Activated CD4-positive, alpha-beta T cell treated with anti-CD3 and anti-CD28 coated beads, Interleukin-2, Interleukin-6, amounts not matched to agents 100 ng/mL and 50 ng/mL, durations not matched to agents 16 hours and 8 hours (primary cell): ENCODE measurements at regions not wholly inside any gene's neighbourhood (a gene's known extent, or its start where the extent isn't known, plus 50 kb on each side); places are given as distances from the start of the nearest gene placed in this dataset.

Source experiments
- DNase-seq: peaks from one replicate; pipeline ENCODE4 v3.0.0-alpha.2; 2020

DNA sequence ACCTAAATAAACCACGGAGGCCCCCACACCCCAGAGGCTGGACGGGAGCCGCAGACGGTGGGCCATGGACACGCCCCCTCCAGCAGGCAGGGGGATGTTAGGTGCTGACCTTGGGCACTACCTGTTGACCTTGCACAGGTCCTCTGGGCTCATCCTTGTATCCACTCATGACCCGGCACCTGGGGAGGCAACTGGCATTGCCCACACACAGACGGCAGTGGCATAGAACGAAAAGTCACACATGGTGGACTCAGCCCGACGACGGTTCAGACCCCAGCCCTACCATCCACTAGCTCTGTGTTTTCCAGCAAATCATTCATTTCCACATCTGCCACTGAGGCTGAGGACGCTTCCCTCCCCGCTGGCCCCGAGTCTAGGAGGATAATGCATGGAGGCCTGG lies 247.7 kb upstream of the PPP2R2D start:
- DNase-seq, result no peak

DNA sequence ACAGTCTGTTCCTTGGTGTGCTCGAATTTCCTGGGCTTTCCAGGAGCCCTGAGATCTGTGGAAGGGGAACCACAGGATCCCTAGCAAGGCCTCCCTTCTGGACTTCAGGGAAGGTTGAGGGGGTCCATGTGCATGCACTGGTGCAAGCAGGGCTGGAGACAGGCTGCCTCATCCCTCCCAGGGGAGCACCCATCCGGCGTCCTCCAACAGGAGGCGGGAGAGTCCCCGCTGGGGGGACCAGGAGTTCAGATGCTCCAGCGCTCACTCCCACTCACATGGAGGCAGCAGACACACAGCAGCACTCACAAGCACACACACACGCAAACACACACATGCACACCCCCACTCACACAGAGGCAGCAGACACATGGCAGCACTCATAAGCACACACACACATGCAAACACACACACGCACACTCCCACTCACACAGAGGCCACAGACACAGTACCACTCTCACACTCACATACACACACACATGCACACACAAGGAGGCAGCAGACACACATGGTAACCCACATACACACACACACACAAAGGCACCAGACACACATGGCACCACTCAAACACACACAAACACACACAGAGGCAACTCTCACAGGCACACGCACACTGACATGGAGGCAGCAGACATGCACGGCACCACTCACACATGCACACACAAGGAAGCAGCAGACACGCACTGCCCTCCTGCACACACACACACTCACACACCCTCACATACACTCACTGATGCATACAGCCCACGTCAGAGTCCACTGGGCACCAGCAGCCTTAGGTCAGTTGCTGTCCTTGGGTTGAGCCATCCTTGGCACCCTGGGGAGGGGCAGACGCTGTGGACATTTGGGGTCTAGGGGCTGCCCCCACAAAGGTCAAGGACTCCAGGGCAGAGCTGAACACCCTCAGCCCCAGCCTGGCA lies 247.0 kb upstream of the PPP2R2D start:
- DNase-seq, result no peak

DNA sequence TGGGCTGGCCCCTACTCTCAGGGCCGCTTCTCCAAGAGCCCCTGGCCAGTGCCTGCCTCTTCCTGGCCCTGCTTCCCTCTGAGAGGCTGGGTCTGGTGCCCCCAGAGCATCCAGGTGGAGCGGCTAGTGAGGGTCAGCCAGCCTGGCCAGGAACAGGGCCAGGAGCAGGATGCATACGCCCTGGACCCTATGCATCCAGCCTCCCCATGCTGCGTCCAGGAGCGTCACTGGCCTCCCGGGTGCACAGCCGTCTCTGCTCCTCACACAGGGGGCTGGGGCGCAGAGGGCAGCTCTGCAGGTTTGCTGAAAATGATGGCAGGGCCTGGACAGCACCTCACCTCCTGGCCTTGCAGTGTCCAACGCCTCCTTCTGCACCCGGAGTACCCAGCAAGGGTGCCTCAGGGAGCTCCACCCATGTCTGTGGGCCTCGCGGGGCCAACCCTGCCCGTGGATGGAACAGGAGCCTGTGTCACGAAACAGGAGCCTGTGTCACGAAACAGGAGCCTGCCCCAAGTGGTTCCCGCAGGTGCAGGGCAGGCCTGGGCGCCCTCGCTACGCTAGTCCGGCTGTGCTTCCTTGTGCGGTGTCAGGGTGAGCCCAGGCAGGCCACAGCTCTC lies 246.2 kb upstream of the PPP2R2D start:
- DNase-seq, result no peak

- DNase-seq, result no peak
Observed at GRCh38 chr10:131655101-131655849, 245.5 kb upstream of the PPP2R2D start.

GRCh38 chr10:131656009-131656408 lies 244.8 kb upstream of the PPP2R2D start:
- DNase-seq, result no peak

GRCh38 chr10:131656431-131656841 lies 244.4 kb upstream of the PPP2R2D start:
- no peak for DNase-seq

DNA sequence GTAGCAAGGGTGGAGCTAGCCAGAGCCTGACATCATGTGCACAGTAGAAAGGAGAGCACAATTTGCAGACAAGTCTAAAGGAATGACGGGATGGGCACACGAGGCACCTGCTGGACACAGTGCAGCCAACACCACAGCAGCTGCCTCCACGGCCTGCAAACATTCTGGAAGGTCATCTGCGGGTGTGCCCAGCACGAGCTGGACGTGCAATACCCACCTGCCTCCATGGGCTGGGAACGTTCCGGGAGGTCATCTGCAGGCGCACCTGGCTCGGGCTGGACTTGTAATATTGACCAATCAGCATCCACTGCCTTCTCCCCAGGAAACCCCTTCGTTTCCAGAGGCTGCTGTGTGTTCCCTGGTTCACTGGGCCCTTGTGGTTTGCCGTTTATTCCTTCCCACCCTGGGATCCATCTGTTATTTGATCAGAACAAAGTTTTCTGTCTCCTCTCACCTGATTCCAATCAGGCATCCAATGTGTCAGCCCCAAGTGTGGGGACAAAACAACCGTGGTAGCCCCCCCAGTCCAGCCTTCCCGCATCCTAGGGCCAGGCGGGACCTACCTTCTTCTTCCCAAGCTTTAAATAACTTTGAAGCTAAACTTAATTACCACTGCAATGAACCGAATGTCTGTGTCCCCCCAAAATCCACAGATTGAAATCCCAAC lies 243.4 kb upstream of the PPP2R2D start:
- no peak for DNase-seq

DNA sequence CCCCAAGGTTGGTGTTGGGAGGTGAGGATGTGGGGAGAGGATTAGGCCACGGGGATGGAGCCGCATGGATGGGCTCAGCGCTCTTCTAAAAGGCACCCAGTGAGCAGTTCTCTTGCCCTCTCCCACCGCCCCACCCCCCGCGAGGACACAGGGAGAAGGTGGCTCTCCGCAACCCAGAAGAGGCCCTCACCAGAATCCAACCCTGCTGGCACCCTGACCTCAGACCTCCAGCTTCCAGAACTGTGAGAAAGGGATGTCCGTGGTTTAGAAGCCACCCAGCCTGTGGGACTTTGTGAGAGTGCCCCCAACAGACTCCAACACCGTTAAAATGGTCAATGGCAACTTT lies 242.8 kb upstream of the PPP2R2D start:
- no peak for DNase-seq

- DNase-seq, result no peak
Observed at GRCh38 chr10:131658476-131659110, 242.2 kb upstream of the PPP2R2D start.

DNA sequence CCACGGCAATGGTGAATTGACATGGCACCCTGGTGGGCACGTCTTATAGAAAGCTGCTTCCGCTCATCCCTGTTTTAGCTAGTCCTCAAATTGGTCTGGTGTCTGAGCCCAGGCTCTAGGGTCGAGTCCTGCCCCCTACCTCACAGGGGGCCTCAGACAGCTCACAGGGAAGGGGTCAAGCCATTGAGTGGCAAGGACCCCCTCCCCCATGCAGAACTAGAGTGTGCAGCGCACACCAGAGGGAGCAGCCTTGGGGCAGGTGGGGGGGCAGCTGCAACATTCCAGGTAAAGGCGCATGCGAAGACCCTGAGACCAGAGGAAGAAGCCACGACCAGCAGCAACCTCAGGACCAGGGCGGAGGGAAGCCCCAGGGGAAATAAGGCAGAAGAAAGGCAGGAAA lies 240.4 kb upstream of the PPP2R2D start:
- no peak for DNase-seq

- no peak for DNase-seq
Observed at GRCh38 chr10:131662851-131663250, 238.0 kb upstream of the PPP2R2D start.

GRCh38 chr10:131663351-131663750 lies 237.5 kb upstream of the PPP2R2D start:
- no peak for DNase-seq

GRCh38 chr10:131666091-131666490 lies 234.7 kb upstream of the PPP2R2D start:
- no peak for DNase-seq

GRCh38 chr10:131667047-131667446 lies 233.8 kb upstream of the PPP2R2D start:
- DNase-seq, result no peak

DNA sequence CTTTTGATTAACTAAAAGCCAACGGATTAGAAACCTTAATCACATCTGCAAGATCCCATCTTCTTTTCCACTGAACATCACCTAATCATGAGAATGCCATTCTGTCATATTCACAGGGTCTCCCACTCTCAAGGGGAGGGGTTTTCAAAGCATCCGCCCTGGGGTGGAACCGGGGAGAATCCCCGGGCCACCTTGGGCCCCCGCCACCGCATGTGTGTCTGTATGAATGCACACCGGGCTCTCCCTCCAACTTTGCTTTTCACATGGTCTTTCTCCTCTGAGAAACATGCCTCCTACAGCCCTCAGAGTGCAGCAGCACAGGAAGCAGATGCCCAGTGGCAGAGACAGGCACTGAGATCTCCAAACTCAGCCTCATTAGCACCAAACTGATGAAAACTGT lies 233.2 kb upstream of the PPP2R2D start:
- no peak for DNase-seq

DNA sequence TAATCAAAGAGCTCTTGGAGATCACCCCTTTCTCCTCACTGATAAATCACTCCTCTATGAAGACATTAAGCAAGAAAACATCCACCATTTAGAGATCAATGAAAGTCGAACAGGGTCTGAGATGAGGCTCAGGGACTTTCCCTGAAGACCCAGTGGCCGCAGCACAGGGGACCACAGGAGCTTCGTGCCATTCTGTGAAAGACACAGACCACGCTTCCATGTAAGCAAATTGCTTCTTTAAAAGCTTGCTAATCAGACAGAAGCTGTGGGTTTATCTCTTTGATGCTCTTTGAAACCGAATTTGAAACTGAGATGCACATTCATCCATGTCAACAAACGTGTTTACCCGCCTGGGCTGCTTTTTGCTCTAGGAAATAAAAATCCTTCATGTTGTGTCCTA lies 231.9 kb upstream of the PPP2R2D start:
- DNase-seq, result no peak

- DNase-seq, result no peak
Observed at GRCh38 chr10:131669838-131670237, 231.0 kb upstream of the PPP2R2D start.

DNA sequence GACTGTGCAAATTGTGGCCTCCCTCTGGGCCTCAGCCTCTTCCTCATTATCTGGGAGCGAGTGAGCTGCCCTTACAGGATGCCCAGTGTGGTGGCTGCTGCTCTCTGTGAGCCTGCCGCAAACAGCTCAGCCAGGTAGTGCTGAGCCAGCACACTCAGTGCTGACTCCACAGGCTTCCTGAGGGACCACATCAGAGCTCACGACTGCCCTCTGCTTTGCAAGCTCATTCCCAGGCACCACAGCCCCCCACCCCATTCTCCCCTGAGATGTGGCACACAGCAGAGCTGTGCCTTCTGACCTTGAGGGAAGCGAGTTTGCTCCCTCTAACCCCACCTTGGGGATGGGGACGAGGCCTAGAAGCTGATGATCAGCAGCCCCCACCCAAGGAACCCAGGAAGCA lies 230.5 kb upstream of the PPP2R2D start:
- DNase-seq, result no peak

DNA sequence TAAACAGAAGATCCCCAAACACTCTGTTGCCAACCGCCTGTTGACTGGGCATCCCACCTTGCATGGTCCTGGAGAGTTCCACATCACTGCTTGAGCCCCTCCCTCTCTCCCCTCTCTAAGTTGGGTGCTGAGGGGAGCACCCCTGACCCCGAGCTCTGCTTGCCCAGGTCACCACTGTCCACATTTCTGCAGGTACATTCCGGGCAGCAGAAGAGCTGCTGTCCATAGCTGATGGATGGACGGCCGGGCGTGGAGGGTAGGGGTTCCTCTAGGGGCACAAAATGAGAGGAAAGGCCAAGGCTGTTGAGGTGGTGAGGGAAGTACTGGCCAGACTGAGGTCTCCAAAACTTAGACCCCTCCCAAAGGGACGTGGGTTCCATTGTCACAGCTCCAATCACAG lies 227.4 kb upstream of the PPP2R2D start:
- DNase-seq, result no peak

GRCh38 chr10:131674130-131674529 lies 226.7 kb upstream of the PPP2R2D start:
- no peak for DNase-seq

- DNase-seq, result no peak
Observed at GRCh38 chr10:131675104-131675503, 225.7 kb upstream of the PPP2R2D start.

DNA sequence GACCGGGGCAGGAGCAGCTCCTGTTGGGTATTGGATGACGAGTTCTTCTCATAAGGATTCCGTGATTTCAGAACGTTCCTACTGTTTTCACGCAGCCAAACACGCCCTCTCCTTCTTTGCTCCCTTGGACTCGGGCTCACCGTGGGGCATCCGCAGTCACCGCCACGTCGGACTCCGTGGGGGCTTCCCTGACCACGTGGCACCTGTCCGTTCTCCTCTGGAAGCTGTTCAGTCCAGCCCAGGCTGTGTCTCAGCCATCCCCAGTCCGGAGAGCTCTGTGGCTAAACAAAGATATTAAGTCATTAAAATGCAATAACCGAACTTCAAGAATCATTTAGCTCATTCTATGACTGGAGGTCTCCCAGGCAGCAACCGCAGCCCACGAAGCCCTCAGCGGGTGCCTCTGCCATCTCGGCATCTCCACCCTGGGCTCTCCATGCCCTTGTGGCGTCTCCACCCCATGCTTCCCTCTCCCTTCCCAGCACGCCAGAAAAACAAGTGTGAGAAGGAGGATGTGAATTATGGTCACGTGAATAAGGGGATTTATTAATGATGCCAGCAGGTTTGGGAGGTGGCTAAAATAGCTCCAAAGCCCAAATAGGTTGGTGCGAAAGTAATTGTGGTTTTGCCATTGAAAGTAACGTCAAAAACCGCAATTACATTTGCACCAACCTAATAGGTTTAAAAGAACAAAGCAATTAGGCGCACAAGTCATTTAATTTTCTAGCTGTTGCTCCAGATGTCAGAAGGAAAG lies 224.6 kb upstream of the PPP2R2D start:
- DNase-seq, result no peak
